Fibroblast of peridontal ligament (primary cell): ENCODE measurements at regions not wholly inside any gene's neighbourhood (a gene's known extent, or its start where the extent isn't known, plus 50 kb on each side); places are given as distances from the start of the nearest gene placed in this dataset.

Source experiments
- DNase-seq: peaks from one replicate; pipeline ENCODE4 v3.0.0-alpha.2; 2010; ENCODE audit errors: extremely low read depth

DNA sequence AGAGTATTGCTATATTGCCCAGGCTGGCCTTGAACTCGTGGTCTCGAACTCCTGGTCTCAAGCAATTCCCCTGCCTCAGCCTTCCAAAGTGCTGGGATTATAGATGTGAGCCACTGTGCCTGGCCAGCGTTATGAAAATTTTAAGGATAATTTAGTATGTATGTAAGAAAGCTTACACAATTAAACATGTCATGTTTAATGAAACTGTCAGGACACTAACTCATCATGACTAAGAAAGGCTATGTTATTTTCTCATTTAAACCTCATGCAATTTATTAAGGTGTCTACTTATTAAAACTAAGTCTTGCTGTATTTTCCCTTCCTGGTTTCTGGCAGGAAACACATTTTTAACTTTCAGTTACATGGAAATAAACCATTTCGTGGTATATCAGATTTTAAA lies 106.8 kb upstream of the ATP10A start:
- DNase-seq: no peak

DNA sequence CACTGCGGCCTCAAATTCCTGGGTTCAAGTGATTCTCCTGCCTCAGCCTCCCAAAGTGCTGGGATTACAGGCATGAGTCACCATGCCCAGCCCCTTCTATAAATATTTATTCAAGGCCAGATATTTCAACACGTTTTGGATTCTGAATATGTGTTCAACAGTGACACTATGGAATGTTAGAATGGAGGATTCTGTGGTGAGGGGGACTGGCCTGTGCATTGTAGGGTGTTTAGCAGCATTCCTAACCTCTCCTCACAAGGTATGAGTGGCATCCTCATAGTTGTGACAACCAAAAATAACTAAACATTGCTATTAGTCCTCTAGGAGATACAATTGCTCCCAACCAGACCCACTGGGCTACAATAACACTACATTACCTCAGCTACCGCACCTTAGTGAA lies 104.0 kb upstream of the ATP10A start:
- no peak for DNase-seq

DNA sequence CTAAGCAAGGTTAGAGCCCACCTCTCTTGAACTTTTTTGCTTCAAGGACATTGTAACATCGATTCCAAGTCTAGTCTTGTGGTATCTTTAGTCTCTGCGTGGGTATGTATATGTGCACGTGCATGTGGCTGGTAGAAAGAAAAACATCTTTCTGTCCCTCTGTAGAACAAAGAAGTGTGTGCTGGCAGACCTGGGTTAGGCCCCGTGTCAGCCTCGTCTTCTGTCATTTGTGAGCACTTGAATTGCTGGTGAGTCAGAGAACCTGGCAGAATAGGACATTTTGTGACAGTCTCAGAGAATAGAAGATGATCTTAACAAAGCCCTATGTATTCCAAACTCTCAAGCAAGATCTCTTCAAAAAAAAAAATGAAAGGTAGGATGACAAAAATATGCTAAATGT lies 102.2 kb upstream of the ATP10A start:
- DNase-seq: no peak

DNA sequence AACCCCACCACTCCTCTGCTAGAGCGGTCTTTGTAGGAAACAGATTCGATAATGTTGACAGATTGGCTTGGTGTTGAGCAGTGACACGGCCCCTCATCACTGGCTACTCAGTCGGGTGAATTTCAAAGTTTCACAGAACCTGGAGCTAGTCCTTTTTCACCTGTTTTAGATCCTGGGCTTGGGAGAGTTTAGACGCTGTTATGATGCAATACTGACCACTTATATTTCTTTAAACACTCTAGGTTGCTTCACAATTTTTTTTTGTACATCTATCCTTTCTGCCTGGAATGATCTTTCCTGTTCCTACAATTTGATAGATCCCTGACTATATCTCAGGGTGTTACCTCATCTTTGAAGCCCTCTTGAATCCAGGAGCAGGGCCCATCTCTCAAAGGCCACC lies 97.1 kb upstream of the ATP10A start:
- no peak for DNase-seq

DNA sequence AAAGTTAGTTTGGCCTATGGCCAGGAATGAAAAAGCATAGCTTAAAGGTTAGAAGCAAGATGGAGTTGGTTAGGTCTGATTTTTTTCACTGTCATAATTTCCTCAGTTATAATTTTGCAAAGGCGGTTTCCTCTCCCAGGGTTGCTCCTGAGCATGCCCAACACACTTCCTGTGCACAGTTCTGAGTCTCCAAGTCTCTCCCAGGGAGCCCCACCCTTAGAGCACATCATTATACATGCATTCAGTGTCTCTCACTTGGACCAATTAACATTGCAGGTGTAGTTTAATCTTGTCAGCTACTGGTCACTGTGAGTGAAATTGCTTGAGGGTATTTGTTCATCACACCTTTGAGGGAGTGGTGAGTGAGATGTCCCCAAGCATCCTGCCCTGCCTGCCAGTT lies 96.0 kb upstream of the ATP10A start:
- DNase-seq: no peak

DNA sequence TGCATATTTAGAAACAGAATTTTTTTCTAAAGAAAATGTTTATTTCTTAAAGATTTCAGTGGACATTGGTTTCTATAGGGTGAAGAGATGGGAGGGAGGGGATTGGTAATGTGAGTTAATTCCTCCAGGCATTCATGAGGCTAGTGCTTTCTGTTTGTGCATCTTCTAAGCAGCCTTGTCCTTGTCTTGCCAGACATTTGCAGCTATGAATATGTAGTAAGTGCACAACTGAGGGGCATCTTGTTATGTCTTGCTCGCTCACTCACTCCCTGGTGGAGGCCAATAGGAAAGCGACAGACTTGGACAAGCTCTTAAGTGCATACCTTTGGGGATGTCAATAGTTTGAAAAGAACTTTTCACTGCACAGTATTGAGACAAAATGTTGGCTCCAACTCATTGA lies 92.5 kb upstream of the ATP10A start:
- no peak for DNase-seq

DNA sequence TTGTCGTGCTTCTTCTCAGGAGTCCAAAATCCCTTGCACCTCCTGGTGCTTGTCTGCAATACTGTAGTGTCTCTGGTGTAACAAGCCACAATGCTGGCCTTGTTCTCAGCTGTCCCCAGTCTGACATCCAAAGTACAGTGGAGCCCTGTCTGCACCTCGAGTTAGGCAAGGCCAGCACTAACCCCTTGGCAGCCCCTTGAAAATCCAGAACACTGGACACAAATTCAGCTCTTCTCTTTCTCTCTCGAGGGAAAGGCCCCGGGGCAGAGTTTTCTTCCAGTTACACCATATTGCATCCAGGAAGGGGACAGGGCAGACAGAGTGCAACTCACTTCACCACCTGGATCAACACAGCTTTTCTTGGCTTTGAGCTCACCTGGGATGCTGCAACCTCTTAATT lies 91.3 kb upstream of the ATP10A start:
- no peak for DNase-seq

DNA sequence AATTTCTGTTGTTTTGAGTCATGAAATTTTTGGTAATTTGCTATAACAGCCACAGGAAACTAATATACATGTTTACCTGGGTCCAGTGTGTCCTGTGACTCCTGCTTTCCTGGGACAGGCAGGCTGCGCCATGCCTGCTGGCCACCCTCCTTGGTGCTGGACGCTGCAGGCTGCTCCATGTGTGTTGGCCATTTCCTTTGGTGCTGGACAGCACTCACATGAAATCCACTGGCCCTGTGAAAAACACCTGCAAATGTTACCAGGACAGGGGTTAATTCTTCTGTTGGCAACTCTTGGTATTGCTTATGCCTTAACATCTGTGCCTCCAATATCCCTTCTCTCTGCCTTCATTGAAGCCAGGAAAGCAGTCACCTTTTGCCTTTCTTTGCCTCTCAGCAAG lies 86.9 kb upstream of the ATP10A start:
- DNase-seq: no peak

DNA sequence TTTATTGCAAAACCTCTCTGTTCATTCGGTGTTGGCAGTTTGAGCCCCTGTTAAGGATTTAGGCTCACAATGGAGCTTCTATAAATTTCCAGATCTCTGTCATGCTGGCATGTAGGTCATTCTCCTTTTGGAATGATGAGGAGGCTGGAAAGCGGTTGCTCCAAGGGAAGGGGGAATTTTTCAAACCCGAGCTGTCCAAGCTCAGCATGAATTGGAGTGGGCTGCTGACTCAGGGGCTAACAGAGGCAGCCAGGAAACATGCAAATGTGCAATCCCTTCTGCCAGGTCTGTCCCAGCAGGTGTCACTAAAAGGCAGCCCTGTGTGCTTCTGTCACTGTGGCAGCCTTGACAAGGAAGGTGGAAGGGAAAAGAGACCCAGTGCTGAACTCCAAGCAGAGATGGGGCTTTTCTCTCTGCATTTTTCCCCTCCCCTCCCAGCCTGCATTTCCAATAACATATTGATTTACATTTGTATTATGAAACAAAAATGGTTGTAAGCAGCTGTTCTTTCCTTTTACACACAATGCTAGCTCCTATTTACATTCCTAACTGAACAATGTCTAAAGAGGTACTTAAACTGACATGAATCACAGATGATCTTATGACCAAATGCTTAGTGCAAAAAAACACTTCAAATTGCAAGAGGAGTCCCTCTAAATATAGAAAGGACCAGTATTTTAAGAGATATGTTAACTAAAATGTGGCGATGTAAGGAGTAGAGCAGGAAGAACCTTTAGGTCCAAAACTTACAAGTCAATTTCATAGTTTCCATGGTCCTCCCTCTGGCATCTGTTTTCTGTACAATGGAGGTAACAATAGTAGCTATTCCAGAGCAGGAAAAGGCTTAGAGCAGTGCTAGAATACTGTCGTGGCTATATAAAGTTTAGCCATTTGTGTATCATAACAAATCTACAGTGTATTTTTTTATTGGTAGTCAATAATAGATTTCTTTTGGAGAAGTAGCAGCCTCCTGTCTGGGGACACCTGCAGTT lies 84.5 kb upstream of the ATP10A start:
- no peak for DNase-seq

DNA sequence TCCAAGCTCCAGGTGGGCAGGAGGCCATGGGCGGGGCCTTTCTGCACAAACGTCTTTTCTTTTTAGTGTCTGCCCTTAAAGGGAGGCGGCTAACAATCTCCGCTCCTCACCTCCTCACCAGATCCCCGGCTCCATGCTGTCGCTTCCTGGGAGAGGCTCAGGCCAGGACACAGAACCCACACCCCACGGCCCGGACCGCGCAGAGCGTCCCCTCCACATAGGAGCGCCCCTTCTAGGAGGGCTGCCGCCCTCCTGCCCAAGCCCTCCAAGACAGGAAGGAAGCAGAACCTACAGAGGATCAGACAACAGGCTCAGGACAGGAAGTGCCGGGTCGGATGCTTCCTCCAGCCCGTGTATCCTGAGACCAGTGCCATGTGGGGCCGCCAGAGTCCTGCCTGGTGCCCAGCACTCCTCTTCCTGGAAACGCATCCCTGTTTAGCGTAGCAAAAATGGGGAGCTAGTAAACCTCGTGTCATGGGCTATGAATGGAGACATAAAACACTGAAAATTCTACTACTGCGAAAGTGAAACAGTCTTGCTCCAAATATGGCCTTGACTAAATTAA lies 83.2 kb upstream of the ATP10A start:
- DNase-seq: no peak

DNA sequence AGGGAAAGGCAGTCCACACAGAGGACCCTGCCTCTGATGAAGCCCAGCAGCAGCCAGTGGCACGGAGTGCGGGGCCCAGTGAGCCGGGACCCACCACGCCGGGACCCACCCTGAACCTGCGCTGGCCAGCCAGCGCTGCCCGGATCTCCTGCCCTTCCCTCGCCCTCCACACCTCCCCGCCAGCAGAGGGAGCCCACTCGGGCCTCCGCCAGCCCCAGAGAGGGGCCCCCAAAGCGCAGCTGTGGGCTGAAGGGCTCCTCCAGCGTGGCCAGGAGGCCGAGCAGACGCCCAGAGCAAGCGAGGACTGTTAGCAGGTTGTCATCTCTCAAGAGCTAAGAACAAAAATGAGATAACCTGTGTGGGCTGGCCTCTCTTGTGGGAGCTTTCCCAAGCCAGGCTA lies 81.3 kb upstream of the ATP10A start:
- DNase-seq: no peak

DNA sequence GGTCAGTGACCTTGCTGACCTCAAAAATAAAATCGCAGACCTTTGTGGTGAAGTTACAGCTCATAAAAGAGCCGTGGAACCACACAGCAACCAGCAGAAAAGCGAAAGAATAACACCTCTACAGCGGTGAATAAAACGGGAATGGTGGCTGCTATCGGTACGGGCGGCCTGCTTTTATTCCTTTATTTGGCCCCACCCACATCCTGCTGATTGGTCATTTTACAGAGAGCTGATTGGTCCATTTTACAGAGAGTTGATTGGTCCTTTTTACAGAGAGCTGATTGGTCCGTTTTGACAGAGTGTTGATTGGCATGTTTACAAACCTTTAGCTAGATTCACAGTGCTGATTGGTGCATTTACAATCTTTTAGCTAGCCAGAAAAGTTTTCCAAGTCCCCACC lies 80.7 kb upstream of the ATP10A start:
- no peak for DNase-seq

DNA sequence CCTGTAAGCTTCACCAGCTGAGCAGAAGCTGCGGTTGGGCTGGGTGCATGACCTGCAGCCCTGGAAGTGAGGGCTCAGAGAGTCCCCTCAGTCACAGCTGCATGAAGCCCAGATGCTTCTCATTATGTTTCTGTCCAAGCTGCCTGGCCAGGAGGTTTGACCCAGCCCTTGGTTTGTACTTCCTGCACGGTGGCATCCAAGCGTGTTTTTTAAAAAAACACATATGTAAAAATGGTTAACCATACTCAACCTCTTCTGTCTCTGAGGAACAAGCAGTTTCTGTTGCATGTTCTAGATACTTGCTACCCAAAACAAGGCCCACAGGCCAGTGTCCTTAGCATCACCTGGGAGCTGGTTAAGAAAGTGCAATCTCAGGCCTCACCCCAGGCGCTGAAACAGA lies 76.0 kb upstream of the ATP10A start:
- DNase-seq: no peak

DNA sequence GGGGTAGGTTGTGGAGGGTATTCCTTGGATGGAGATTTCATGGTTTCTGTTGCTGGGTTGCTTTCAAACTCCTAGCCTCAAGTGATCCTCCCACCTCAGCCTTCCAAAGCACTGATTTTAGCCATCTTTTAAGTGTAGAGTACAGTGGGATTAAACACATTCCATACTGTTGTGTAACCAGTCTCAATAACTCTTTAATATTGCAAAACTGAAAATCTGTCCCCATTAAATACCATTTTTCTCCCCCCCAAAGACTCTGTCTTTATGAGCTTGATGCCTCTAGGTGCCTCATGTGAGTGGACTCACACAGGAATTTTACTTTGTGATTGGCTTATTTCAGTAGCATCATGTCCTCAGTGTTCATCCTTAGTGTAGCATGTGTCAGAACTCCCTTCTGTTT lies 74.7 kb upstream of the ATP10A start:
- DNase-seq: no peak

DNA sequence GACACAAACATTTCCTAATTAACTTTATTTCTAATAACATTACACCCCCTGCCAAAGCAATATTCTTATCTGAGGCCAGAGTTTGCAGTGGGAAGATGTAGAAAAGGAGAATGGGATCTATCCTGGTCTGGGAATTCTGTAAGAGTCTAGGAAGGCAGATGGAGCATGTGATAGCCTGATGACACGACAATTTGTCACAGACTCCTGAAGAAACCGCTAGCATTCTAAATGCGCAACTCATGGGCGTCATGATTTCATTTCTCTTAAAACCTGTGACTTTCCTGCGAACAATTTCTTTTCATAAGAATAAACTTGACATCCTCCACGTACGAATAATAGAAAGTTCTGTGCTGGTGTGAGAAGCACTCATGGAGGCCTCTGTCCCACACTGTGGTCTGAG lies 72.9 kb upstream of the ATP10A start:
- DNase-seq: no peak

DNA sequence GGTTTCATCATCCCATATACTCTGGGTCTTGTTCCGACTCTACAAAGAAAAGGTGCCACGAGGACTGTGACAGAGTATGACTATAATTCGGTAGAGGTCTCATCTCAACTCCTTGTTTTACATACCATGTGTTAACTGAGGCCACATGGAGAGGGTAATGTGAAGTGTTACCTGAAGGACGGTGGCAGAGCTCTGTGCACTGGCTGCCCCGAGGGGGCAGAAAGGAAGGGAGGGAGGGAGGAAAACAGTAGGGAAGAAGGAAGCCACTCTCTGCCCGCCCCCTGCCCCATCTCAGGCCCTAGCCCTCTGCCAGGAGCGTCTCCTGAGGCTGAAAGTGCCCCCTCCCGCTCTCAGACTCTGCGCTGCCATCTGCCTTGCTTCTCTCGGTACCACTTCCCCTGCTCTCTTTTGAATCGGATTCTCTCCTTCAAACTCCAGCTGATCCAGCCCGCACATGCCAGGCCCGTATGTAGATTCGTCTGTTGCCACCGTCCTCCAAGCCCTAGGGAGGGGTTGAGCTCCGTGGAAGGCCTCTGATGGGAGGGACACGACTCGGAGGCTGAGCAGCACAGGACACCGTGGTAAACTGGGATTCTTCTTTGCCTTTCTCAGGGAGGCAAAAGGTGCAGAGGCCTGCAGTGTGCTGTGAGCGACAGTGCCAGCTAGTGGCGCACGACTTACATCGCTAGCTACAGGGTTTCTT lies 70.5 kb upstream of the ATP10A start:
- DNase-seq: peak; percentile 82

DNA sequence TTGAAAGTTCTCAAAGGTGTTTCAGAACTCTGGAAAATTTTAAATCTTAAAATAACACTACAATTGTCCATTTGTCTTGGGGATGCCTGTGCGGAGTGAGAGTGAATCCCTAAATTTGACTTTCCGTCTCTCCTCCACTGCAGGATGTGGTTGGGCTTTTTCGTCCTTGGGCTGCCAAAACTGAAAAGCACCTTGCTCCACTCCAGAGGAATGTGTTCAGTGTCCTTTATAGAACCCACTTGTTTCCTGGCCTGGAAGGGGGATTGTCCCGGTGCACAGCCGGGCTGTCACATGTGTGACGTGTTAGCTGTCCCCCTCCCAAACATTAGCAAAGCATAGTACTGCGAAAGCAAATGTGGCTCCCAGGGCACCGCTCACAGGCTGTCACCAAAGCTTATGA lies 69.6 kb upstream of the ATP10A start:
- no peak for DNase-seq

DNA sequence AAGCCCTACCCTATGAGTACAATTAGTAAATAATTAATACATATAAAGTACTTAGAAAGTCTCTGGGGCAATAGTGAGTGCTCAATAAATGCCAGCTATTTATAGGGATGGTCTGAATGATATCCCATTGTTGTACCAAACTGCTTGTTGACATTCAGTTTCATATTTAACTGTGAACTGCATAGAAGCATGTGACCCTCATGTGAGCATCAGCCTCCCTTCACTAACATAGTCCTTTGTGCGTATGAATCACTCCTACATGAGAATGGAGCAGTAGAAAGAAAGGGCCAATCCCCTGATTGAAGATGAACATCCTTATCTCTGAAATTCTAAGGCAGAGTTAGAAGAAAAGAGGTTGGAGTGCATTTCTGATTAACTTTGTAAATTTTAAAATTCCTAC lies 68.7 kb upstream of the ATP10A start:
- DNase-seq: no peak

DNA sequence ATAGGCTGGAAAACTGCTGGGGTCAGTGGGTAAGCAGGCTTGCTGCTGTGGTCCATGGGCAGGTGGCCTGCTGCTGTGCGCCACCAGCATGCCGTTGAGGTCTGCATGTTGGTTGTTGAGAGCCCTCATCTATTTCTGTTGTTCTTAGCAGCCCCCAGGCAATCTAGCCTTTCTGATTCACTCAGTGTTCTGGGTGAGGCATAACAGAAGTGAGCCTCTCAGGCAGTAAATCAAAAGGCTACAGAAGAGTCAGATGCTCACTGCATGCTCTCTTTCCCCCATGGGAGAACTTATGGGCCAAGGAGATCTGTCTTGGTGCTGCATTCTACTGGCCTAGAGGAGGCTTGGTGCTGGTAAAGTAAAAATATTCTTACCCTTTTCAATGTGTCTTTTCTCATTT lies 67.8 kb upstream of the ATP10A start:
- DNase-seq: no peak
